Peyer's patch (tissue), 4 donors: ENCODE measurements at regions not wholly inside any gene's neighbourhood (a gene's known extent, or its start where the extent isn't known, plus 50 kb on each side); places are given as distances from the start of the nearest gene placed in this dataset.

Experiments used
- CTCF ChIP-seq, 6 experiments: fragments of 450-650 bp in 4 of 6; fragments of 200-600 bp in 2 of 6; sonication (generic) in 1 of 6; IDR thresholded peaks; one replicate each; pipeline ENCODE4 v1.5.1; 2017 to 2019; ENCODE audit warnings: antibody characterized with exemption in 6 of 6, mild to moderate bottlenecking in 3 of 6, moderate library complexity in 1 of 6
- POLR2A ChIP-seq, 2 donors: fragments of 450-650 bp; IDR thresholded peaks; one replicate each; pipeline ENCODE4 v1.5.1; 2017; ENCODE audit warnings: antibody characterized with exemption in 2 of 2, mild to moderate bottlenecking in 2 of 2, moderate library complexity in 2 of 2

DNA sequence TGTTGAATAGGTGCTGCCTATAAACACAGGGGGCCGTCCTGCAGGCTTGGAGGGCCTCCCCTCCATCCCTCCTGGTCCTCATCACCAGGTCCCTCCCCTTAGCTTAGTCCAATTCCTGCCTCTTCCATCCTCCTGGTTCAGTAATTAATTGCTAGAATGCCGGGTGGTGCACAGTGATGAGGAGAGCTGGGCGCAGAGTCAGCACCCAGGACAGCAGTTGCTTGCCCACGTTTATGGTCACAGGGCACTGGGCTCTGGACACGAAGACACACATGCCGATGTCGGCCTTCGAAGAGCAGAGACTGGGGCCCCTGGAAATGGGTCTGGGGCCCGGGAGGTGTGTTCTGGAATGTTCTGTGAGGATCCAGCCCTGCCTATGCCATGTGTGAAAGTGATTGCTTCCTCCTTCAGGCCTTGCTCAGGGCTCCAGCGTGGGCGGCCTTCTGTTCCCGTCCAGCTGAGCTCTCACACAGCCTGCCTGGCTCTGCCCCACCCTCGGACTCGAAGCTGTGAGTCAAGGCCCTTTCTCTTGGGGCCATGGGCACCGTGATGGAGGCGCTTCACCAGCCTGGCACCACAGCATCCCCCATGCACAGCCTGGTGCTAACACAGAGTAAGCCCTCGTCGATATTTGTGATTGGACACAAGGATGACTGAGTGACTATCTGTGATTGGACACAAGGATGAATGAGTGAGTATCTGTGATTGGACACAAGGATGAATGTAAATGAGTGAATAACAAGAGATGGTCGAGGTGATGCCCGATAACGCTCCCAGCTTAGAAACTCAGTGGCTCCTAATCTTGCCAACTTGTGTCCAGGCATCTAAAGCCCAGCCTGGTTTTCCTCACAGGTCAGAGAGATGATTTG, 884.7 kb downstream of the BRD1 start:
- TF ChIP-seq CTCF (IDR thresholded peaks at IDR 0.05) (no peak), POLR2A (IDR thresholded peaks at IDR 0.05) (no peak)
